CD14-positive monocyte (primary cell): ENCODE measurements at regions not wholly inside any gene's neighbourhood (a gene's known extent, or its start where the extent isn't known, plus 50 kb on each side); places are given as distances from the start of the nearest gene placed in this dataset.

Source experiments
- DNase-seq, 3 donors: peaks; one replicate each; pipeline ENCODE4 v3.0.0-alpha.2; 2011 to 2022
- H2AFZ ChIP-seq: 2 replicates; pipeline ENCODE4 v1.6.0; 2012; ENCODE audit warnings: mild to moderate bottlenecking, low read depth, low read length, inconsistent platforms; ENCODE audit not compliant: insufficient read depth, poor library complexity, severe bottlenecking
- H3K27ac ChIP-seq, 2 donors: 1 replicate in 1 of 2; 2 replicates in 1 of 2; pipeline ENCODE4 v1.5.1; 2012 to 2013; ENCODE audit warnings: low read length in 2 of 2, control low read depth in 1 of 2, inconsistent platforms in 1 of 2, low read depth in 1 of 2, mild to moderate bottlenecking in 1 of 2
- H3K27me3 ChIP-seq, 2 donors: one replicate each; pipeline versions ENCODE4 v1.6.0 to v1.6.1; 2011 to 2013; ENCODE audit warnings: low read length in 2 of 2; ENCODE audit not compliant: control insufficient read depth in 2 of 2, insufficient read depth in 2 of 2
- H3K36me3 ChIP-seq, 2 donors: replicated peaks in 1 of 2; 1 replicate in 1 of 2; 2 replicates in 1 of 2; pipeline versions ENCODE4 v1.5.1 to v1.6.1; 2012 to 2013; ENCODE audit warnings: low read length in 2 of 2, control low read depth in 1 of 2, inconsistent platforms in 1 of 2, mild to moderate bottlenecking in 1 of 2; ENCODE audit not compliant: insufficient read depth in 2 of 2, control insufficient read depth in 1 of 2
- H3K4me1 ChIP-seq, 2 donors: 1 replicate in 1 of 2; 2 replicates in 1 of 2; pipeline versions ENCODE4 v1.5.1 to v1.6.1; 2012 to 2013; ENCODE audit warnings: low read length in 2 of 2, control low read depth in 1 of 2, inconsistent platforms in 1 of 2, mild to moderate bottlenecking in 1 of 2, moderate library complexity in 1 of 2; ENCODE audit not compliant: insufficient read depth in 2 of 2, control insufficient read depth in 1 of 2
- H3K4me2 ChIP-seq: replicated peaks from 2 replicates; pipeline ENCODE3; 2012; ENCODE audit warnings: low read length, moderate library complexity, mild to moderate bottlenecking; ENCODE audit not compliant: poor library complexity, severe bottlenecking; ENCODE audit errors: extremely low read depth
- H3K4me3 ChIP-seq, 3 experiments: fragments of 200-600 bp in 1 of 3; sonication (generic) in 1 of 3; replicated peaks in 1 of 3; 1 replicate in 2 of 3; 2 replicates in 1 of 3; pipeline ENCODE4 v1.5.1; 2011 to 2013; ENCODE audit warnings: low read length in 3 of 3, mild to moderate bottlenecking in 3 of 3, control low read depth in 2 of 3, low read depth in 2 of 3, inconsistent platforms in 1 of 3, moderate library complexity in 1 of 3
- H3K79me2 ChIP-seq: 2 replicates; pipeline ENCODE4 v1.6.0; 2012; ENCODE audit warnings: mild to moderate bottlenecking, control low read depth, inconsistent platforms, low read length, moderate library complexity; ENCODE audit not compliant: insufficient read depth
- H3K9ac ChIP-seq: 2 replicates; pipeline ENCODE4 v1.6.0; 2017; ENCODE audit warnings: low read length, mild to moderate bottlenecking; ENCODE audit not compliant: insufficient read depth, poor library complexity, severe bottlenecking
- H3K9me3 ChIP-seq, 2 donors: replicated peaks in 1 of 2; 1 replicate in 1 of 2; 2 replicates in 1 of 2; pipeline versions ENCODE4 v1.5.1 to v1.6.1; 2012 to 2013; ENCODE audit warnings: low read length in 2 of 2, control low read depth in 1 of 2; ENCODE audit not compliant: control insufficient read depth in 1 of 2, insufficient read depth in 1 of 2
- H4K20me1 ChIP-seq: 2 replicates; pipeline ENCODE4 v1.6.0; 2012; ENCODE audit warnings: mild to moderate bottlenecking, low read length, control low read depth, moderate library complexity; ENCODE audit not compliant: insufficient read depth
- H3K27ac Mint-ChIP-seq, 7 donors: one replicate each; pipeline ENCODE4 v1.8.0; 2020; ENCODE audit warnings: mild to moderate bottlenecking in 7 of 7, mixed read lengths in 7 of 7, moderate library complexity in 6 of 7, inconsistent platforms in 2 of 7
- H3K27me3 Mint-ChIP-seq, 3 donors: one replicate each; pipeline ENCODE4 v1.8.0; 2021 to 2022; ENCODE audit warnings: low read depth in 3 of 3, mild to moderate bottlenecking in 3 of 3, mixed read lengths in 3 of 3, moderate library complexity in 3 of 3, inconsistent platforms in 1 of 3
- H3K36me3 Mint-ChIP-seq, 2 donors: one replicate each; pipeline ENCODE4 v1.8.0; 2020; ENCODE audit warnings: mixed read lengths in 2 of 2, inconsistent platforms in 1 of 2, mild to moderate bottlenecking in 1 of 2
- H3K4me1 Mint-ChIP-seq: one replicate; pipeline ENCODE4 v1.8.0; 2020; ENCODE audit warnings: mild to moderate bottlenecking, mixed read lengths
- H3K4me3 Mint-ChIP-seq, 2 donors: one replicate each; pipeline ENCODE4 v1.8.0; 2020; ENCODE audit warnings: mild to moderate bottlenecking in 2 of 2, mixed read lengths in 2 of 2, moderate library complexity in 1 of 2
- H3K9me3 Mint-ChIP-seq, 7 donors: one replicate each; pipeline ENCODE4 v1.8.0; 2020 to 2022; ENCODE audit warnings: mixed read lengths in 7 of 7, mild to moderate bottlenecking in 6 of 7, moderate library complexity in 6 of 7, inconsistent platforms in 2 of 7
- WGBS: methylation state at CpG from one replicate; pipeline ENCODE4 v1.1.5; 2013; ENCODE audit warnings: missing lambda C conversion rate; ENCODE audit not compliant: insufficient coverage; 5-methylcytosine and 5-hydroxymethylcytosine counted together
- intact Hi-C, 2 donors: fragments of 100-400 bp; cut with micrococcal nuclease; formaldehyde crosslinking; loops; one replicate each; pipeline versions ENCODE4 v1.15.0 to v1.15.1; 2023
- TF ChIP-seq, protein P1 (sequence below): fragments of 200-600 bp; IDR thresholded peaks from one replicate; pipeline ENCODE4 v1.8.0; 2022; ENCODE audit warnings: antibody characterized with exemption, mild to moderate bottlenecking

- Histone ChIP-seq H3K9me3 (no peaks in the 10 kb centered on the region), H3K9ac (no peak overlapping the region), H2AFZ (no peak overlapping the region), H3K27me3 (peaks cover 0 to 86% of the 10 kb centered on the region in 2 donors), H3K79me2 (no peaks in the 10 kb centered on the region), H3K4me3 (no peak overlapping the region), H3K4me2 (no peak overlapping the region), H4K20me1 (no peaks in the 10 kb centered on the region), H3K36me3 (no peaks in the 10 kb centered on the region), H3K4me1 (peaks cover 8 to 11% of the 10 kb centered on the region in 2 donors), H3K27ac (no peak overlapping the region)
- Mint-ChIP-seq H3K4me3 (no peak overlapping the region), H3K27ac (no peak overlapping the region), H3K4me1 (peaks cover 20% of the 10 kb centered on the region), H3K9me3 (peaks cover 0 to 2% (median 0%) of the 10 kb centered on the region in 7 donors), H3K27me3 (peaks cover 0 to 68% (median under 1%) of the 10 kb centered on the region in 3 donors), H3K36me3 (peaks cover 0 to 2% of the 10 kb centered on the region in 2 donors)
- WGBS: no CpG with 5 or more reads among the region's 5 CpGs
- TF ChIP-seq, protein P1, sequence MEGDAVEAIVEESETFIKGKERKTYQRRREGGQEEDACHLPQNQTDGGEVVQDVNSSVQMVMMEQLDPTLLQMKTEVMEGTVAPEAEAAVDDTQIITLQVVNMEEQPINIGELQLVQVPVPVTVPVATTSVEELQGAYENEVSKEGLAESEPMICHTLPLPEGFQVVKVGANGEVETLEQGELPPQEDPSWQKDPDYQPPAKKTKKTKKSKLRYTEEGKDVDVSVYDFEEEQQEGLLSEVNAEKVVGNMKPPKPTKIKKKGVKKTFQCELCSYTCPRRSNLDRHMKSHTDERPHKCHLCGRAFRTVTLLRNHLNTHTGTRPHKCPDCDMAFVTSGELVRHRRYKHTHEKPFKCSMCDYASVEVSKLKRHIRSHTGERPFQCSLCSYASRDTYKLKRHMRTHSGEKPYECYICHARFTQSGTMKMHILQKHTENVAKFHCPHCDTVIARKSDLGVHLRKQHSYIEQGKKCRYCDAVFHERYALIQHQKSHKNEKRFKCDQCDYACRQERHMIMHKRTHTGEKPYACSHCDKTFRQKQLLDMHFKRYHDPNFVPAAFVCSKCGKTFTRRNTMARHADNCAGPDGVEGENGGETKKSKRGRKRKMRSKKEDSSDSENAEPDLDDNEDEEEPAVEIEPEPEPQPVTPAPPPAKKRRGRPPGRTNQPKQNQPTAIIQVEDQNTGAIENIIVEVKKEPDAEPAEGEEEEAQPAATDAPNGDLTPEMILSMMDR: no peak
- no peak for DNase-seq
- intact Hi-C loops: no loop called here
These were observed 93.7 kb upstream of the AP1S2 start for GRCh38 chrX:15948318-15948660.

GRCh38 chrX:15947648-15948317 is 93.2 kb upstream of the AP1S2 start:
- WGBS: no CpG with 5 or more reads among the region's 1 CpG
- H3K27ac Mint-ChIP-seq: no peak overlapping the region
- H3K27me3 Mint-ChIP-seq: peaks cover 0 to 65% (median 0%) of the 10 kb centered on the region in 3 donors
- Histone ChIP-seq H2AFZ (no peak overlapping the region), H3K4me2 (no peak overlapping the region), H3K4me3 (no peak overlapping the region), H3K9ac (no peak overlapping the region), H3K27me3 (peaks cover 0 to 82% of the 10 kb centered on the region in 2 donors), H3K4me1 (peaks cover 8 to 11% of the 10 kb centered on the region in 2 donors), H3K36me3 (no peaks in the 10 kb centered on the region), H3K27ac (no peak overlapping the region), H3K9me3 (no peaks in the 10 kb centered on the region), H4K20me1 (no peaks in the 10 kb centered on the region), H3K79me2 (no peaks in the 10 kb centered on the region)
- H3K9me3 Mint-ChIP-seq: peaks cover 0 to 2% (median 0%) of the 10 kb centered on the region in 7 donors
- intact Hi-C loops: no loop called here
- H3K4me1 Mint-ChIP-seq: peaks cover 17% of the 10 kb centered on the region
- peaks cover 0 to 2% of the 10 kb centered on the region in 2 donors for H3K36me3 Mint-ChIP-seq
- H3K4me3 Mint-ChIP-seq: no peak overlapping the region
- TF ChIP-seq, protein P1: no peak
- DNase-seq: peak in 1 of 3 donors; percentile 1
